ENCODE measurements at regions not wholly inside any gene's neighbourhood (a gene's known extent, or its start where the extent isn't known, plus 50 kb on each side); places are given as distances from the start of the nearest gene placed in this dataset.

- 59 to 73% methylated on average over 4 to 5 of the region's 5 CpGs for WGBS, 2 donors (ENCODE audit: low coverage in 1 of 2)
- in situ Hi-C loops (cut with MboI; ENCODE audit: low pct_ligation_motif_present in 1 of 4, low pct_unique_long_range_greater_than_20kb in 1 of 4, low sequenced_read_pairs in 3 of 4): no loop called here
Observed at GRCh38 chr7:28300488-28300887, 111.8 kb upstream of the CREB5 start.

DNA sequence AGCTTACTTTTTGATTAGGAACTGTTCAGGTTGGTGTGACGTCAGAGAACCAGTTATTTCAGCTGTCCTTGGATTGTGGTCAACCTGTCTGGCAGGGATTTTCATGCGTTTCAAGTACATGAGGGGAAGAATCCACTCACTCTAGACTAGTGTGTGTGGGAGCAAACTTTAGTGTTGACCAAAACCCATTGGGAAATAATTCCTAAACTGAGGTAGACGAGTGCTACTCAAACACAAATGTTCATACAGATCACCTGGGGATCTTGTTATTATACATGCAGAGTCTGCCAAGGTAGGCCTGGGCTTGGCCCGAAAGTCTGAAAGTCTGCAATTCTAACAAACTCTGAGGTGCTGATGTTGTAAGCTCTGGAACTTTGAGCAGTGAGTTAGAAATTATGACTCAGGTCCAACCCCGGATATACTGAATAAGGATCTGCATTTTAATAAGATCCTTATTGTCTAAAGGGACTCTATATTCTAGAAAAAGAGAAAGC is 111.1 kb upstream of the CREB5 start:
- Histone ChIP-seq H3K4me1 (no peaks in the 10 kb centered on the region), H3K27ac (no peak overlapping the region), H3K9me3 (no peaks in the 10 kb centered on the region), H3K27me3 (peaks cover 8% of the 10 kb centered on the region), H3K4me3 (no peak overlapping the region), H3K36me3 (no peaks in the 10 kb centered on the region)
- TF ChIP-seq EP300 (IDR thresholded peaks at IDR 0.05; ENCODE audit: low read depth): no peak
- TF ChIP-seq, protein P1, sequence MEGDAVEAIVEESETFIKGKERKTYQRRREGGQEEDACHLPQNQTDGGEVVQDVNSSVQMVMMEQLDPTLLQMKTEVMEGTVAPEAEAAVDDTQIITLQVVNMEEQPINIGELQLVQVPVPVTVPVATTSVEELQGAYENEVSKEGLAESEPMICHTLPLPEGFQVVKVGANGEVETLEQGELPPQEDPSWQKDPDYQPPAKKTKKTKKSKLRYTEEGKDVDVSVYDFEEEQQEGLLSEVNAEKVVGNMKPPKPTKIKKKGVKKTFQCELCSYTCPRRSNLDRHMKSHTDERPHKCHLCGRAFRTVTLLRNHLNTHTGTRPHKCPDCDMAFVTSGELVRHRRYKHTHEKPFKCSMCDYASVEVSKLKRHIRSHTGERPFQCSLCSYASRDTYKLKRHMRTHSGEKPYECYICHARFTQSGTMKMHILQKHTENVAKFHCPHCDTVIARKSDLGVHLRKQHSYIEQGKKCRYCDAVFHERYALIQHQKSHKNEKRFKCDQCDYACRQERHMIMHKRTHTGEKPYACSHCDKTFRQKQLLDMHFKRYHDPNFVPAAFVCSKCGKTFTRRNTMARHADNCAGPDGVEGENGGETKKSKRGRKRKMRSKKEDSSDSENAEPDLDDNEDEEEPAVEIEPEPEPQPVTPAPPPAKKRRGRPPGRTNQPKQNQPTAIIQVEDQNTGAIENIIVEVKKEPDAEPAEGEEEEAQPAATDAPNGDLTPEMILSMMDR (IDR thresholded peaks at IDR 0.05): no peak
- TF ChIP-seq POLR2AphosphoS5 (IDR thresholded peaks at IDR 0.05): no peak
- TF ChIP-seq POLR2A (IDR thresholded peaks at IDR 0.05): no peak
- no peak for DNase-seq
- intact Hi-C loops (cut with DNase I; ENCODE audit: low total_unique reads) (no loop called here), in situ Hi-C loops (cut with MboI; ENCODE audit: low pct_ligation_motif_present in 1 of 4, low pct_unique_long_range_greater_than_20kb in 1 of 4, low sequenced_read_pairs in 3 of 4) (no loop called here)
- whole genome bisulfite sequencing, 2 donors (ENCODE audit: low coverage in 1 of 2): 67 to 71% methylated on average over 2 to 5 of the region's 5 CpGs

More at GRCh38 chr7:28300488-28300887, 111.8 kb upstream of the CREB5 start:
- Histone ChIP-seq H3K27ac (no peak overlapping the region), H3K36me3 (no peaks in the 10 kb centered on the region), H3K9me3 (no peaks in the 10 kb centered on the region), H3K27me3 (peaks cover 8% of the 10 kb centered on the region), H3K4me3 (no peak overlapping the region), H3K4me1 (no peaks in the 10 kb centered on the region)
- intact Hi-C loops (cut with DNase I; ENCODE audit: low total_unique reads): no loop called here
- TF ChIP-seq POLR2AphosphoS5 (IDR thresholded peaks at IDR 0.05) (no peak), EP300 (IDR thresholded peaks at IDR 0.05; ENCODE audit: low read depth) (no peak), POLR2A (IDR thresholded peaks at IDR 0.05) (no peak)
- TF ChIP-seq, protein P1 (IDR thresholded peaks at IDR 0.05): no peak
- DNase-seq: no peak

- no peak for TF ChIP-seq POLR2AphosphoS5 (IDR thresholded peaks at IDR 0.05)
- no peak for TF ChIP-seq POLR2A (IDR thresholded peaks at IDR 0.05)
- TF ChIP-seq, protein P1 (IDR thresholded peaks at IDR 0.05): no peak
- TF ChIP-seq EP300 (IDR thresholded peaks at IDR 0.05; ENCODE audit: low read depth): no peak
- intact Hi-C loops (cut with DNase I; ENCODE audit: low total_unique reads): no loop called here
- Histone ChIP-seq H3K36me3 (no peaks in the 10 kb centered on the region), H3K4me3 (no peak overlapping the region), H3K27ac (no peak overlapping the region), H3K27me3 (peaks cover 8% of the 10 kb centered on the region), H3K9me3 (no peaks in the 10 kb centered on the region), H3K4me1 (no peaks in the 10 kb centered on the region)
- in situ Hi-C loops (cut with MboI; ENCODE audit: low pct_ligation_motif_present in 1 of 4, low pct_unique_long_range_greater_than_20kb in 1 of 4, low sequenced_read_pairs in 3 of 4): no loop called here
- no peak for DNase-seq
Observed at GRCh38 chr7:28304290-28304689, 108.0 kb upstream of the CREB5 start.

GRCh38 chr7:28309704-28310459 is 102.4 kb upstream of the CREB5 start:
- WGBS, 2 donors (ENCODE audit: low coverage in 1 of 2): 53 to 55% methylated on average over 4 of the region's 4 CpGs
- Histone ChIP-seq H3K4me3 (no peak overlapping the region), H3K27me3 (peaks cover 37% of the 10 kb centered on the region), H3K4me1 (no peaks in the 10 kb centered on the region), H3K36me3 (no peaks in the 10 kb centered on the region), H3K27ac (no peak overlapping the region), H3K9me3 (no peaks in the 10 kb centered on the region)
- DNase-seq: no peak
- TF ChIP-seq, protein P1 (IDR thresholded peaks at IDR 0.05): no peak
- no peak for TF ChIP-seq POLR2AphosphoS5 (IDR thresholded peaks at IDR 0.05)
- no peak for TF ChIP-seq EP300 (IDR thresholded peaks at IDR 0.05; ENCODE audit: low read depth)
- no peak for TF ChIP-seq POLR2A (IDR thresholded peaks at IDR 0.05)
- intact Hi-C loops (cut with DNase I; ENCODE audit: low total_unique reads) (no loop called here), in situ Hi-C loops (cut with MboI; ENCODE audit: low pct_ligation_motif_present in 1 of 4, low pct_unique_long_range_greater_than_20kb in 1 of 4, low sequenced_read_pairs in 3 of 4) (no loop called here)

Measured in transverse colon (tissue), 4 donors.